C4-2B (cell line): ENCODE measurements at regions not wholly inside any gene's neighbourhood (a gene's known extent, or its start where the extent isn't known, plus 50 kb on each side); places are given as distances from the start of the nearest gene placed in this dataset.
"Not testable (repeated sequence)": the region's sequence is repeated elsewhere in the genome, so short reads cannot be mapped to it uniquely, and the experiment has no call there.

Source experiments
- ZFX ChIP-seq: fragments of 450-650 bp; IDR thresholded peaks from 2 replicates; pipeline ENCODE4 v1.6.1; 2017
- TF ChIP-seq, protein P1 (sequence below): fragments of 450-650 bp; conservative IDR thresholded peaks from 2 replicates; pipeline ENCODE4 v1.5.1; 2017; ENCODE audit warnings: mild to moderate bottlenecking

DNA sequence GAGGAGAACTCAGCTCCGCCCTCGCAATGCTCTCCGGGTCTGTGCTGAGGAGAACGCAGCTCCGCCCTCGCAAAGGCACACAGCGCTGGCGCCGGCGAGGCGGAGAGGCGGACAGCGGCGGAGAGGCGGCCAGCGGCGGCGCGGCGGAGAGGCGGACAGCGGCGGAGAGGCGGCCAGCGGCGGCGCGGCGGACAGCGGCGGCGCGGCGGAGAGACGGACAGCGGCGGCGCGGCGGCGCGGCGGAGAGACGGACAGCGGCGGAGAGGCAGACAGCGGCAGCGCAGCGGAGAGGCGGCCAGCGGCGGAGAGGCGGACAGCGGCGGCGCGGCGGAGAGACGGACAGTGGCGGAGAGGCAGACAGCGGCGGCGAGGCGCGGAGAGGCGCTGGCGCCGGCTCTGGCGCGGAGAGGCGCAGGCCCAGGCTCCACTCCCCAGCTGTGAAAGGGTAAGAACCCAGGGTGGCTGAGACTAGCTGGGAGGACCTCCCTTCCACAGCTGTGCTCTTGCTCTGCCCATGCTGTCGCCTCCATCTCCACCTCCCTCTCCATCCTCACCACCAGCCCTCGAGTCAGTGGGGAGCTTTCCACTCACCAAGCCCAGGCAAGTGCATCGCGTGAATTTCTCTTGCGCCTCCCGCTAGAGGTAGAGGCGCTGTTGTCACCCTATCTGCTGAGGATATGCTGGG lies 2879.9 kb downstream of the RPIA start:
- TF ChIP-seq, protein P1, sequence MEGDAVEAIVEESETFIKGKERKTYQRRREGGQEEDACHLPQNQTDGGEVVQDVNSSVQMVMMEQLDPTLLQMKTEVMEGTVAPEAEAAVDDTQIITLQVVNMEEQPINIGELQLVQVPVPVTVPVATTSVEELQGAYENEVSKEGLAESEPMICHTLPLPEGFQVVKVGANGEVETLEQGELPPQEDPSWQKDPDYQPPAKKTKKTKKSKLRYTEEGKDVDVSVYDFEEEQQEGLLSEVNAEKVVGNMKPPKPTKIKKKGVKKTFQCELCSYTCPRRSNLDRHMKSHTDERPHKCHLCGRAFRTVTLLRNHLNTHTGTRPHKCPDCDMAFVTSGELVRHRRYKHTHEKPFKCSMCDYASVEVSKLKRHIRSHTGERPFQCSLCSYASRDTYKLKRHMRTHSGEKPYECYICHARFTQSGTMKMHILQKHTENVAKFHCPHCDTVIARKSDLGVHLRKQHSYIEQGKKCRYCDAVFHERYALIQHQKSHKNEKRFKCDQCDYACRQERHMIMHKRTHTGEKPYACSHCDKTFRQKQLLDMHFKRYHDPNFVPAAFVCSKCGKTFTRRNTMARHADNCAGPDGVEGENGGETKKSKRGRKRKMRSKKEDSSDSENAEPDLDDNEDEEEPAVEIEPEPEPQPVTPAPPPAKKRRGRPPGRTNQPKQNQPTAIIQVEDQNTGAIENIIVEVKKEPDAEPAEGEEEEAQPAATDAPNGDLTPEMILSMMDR: not testable (repeated sequence)
- not testable (repeated sequence) for TF ChIP-seq ZFX
